HEK293 (cell line): ENCODE measurements at regions not wholly inside any gene's neighbourhood (a gene's known extent, or its start where the extent isn't known, plus 50 kb on each side); places are given as distances from the start of the nearest gene placed in this dataset.

ENCODE experiments used
- CTCF ChIP-seq: fragments of 450-650 bp; formaldehyde crosslinking; IDR thresholded peaks from 2 replicates; pipeline ENCODE4 v1.5.1; 2016; ENCODE audit warnings: missing biosample characterization, missing genetic modification characterization
- FEZF1 ChIP-seq: fragments of 450-650 bp; formaldehyde crosslinking; IDR thresholded peaks from 2 replicates; pipeline ENCODE4 v1.5.1; 2016; ENCODE audit warnings: missing biosample characterization, missing genetic modification characterization
- PRDM1 ChIP-seq: fragments of 450-650 bp; formaldehyde crosslinking; IDR thresholded peaks from 2 replicates; pipeline ENCODE4; 2016; ENCODE audit warnings: missing biosample characterization, missing genetic modification characterization
- ZNF138 ChIP-seq: fragments of 450-650 bp; formaldehyde crosslinking; IDR thresholded peaks from 2 replicates; pipeline ENCODE4 v1.5.1; 2016; ENCODE audit warnings: missing biosample characterization, missing genetic modification characterization, borderline replicate concordance
- ZNF24 ChIP-seq: fragments of 450-650 bp; formaldehyde crosslinking; IDR thresholded peaks from 2 replicates; pipeline ENCODE4 v1.5.1; 2016; ENCODE audit warnings: missing biosample characterization, missing genetic modification characterization
- ZNF37A ChIP-seq: fragments of 450-650 bp; IDR thresholded peaks from 2 replicates; pipeline ENCODE4 v1.5.1; 2018; ENCODE audit warnings: missing biosample characterization, missing genetic modification characterization
- TF ChIP-seq, protein P1 (sequence below): fragments of 450-650 bp; formaldehyde crosslinking; IDR thresholded peaks from 2 replicates; pipeline ENCODE4 v1.5.1; 2017; ENCODE audit warnings: missing biosample characterization, mild to moderate bottlenecking, missing genetic modification characterization, moderate library complexity
- TF ChIP-seq, protein P2 (sequence below): fragments of 450-650 bp; formaldehyde crosslinking; IDR thresholded peaks from 2 replicates; pipeline ENCODE4 v1.5.1; 2016; ENCODE audit warnings: missing biosample characterization, missing genetic modification characterization

DNA sequence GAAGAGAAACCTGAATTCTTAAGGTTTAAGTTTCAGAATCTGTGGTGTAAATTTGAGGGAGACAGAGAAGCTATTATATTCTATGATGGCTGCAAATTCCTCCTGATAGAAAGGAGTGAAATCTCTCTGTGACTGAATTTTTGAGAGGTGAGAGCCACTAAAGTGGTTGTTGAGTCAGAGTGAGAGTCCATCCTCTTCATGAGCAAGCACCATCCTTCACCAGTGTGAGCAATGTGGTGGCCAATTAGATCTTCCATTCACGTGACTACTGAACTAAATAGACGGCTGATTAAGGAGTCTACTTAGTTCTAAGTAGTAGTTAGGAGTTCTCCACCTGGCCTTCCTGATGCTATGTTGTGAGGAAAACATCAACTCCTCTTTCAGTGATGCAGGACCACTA, 147.8 kb upstream of the CCNH start:
- TF ChIP-seq CTCF (no peak), ZNF37A (tag by site-specific recombination) (no peak), PRDM1 (tag by site-specific recombination) (no peak), ZNF138 (tag by site-specific recombination) (no peak), ZNF24 (tag by site-specific recombination) (no peak), FEZF1 (tag by site-specific recombination) (no peak)
- TF ChIP-seq, protein P1, sequence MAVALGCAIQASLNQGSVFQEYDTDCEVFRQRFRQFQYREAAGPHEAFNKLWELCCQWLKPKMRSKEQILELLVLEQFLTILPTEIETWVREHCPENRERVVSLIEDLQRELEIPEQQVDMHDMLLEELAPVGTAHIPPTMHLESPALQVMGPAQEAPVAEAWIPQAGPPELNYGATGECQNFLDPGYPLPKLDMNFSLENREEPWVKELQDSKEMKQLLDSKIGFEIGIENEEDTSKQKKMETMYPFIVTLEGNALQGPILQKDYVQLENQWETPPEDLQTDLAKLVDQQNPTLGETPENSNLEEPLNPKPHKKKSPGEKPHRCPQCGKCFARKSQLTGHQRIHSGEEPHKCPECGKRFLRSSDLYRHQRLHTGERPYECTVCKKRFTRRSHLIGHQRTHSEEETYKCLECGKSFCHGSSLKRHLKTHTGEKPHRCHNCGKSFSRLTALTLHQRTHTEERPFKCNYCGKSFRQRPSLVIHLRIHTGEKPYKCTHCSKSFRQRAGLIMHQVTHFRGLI = no peak
- TF ChIP-seq, protein P2, sequence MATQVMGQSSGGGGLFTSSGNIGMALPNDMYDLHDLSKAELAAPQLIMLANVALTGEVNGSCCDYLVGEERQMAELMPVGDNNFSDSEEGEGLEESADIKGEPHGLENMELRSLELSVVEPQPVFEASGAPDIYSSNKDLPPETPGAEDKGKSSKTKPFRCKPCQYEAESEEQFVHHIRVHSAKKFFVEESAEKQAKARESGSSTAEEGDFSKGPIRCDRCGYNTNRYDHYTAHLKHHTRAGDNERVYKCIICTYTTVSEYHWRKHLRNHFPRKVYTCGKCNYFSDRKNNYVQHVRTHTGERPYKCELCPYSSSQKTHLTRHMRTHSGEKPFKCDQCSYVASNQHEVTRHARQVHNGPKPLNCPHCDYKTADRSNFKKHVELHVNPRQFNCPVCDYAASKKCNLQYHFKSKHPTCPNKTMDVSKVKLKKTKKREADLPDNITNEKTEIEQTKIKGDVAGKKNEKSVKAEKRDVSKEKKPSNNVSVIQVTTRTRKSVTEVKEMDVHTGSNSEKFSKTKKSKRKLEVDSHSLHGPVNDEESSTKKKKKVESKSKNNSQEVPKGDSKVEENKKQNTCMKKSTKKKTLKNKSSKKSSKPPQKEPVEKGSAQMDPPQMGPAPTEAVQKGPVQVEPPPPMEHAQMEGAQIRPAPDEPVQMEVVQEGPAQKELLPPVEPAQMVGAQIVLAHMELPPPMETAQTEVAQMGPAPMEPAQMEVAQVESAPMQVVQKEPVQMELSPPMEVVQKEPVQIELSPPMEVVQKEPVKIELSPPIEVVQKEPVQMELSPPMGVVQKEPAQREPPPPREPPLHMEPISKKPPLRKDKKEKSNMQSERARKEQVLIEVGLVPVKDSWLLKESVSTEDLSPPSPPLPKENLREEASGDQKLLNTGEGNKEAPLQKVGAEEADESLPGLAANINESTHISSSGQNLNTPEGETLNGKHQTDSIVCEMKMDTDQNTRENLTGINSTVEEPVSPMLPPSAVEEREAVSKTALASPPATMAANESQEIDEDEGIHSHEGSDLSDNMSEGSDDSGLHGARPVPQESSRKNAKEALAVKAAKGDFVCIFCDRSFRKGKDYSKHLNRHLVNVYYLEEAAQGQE (tag by site-specific recombination) = no peak
